22Rv1 (cell line): ENCODE measurements at regions not wholly inside any gene's neighbourhood (a gene's known extent, or its start where the extent isn't known, plus 50 kb on each side); places are given as distances from the start of the nearest gene placed in this dataset.

Source experiments
- H3K27ac ChIP-seq: fragments of 450-650 bp; 2 replicates; pipeline ENCODE4 v1.5.1; 2017
- ZFX ChIP-seq: fragments of 450-650 bp; IDR thresholded peaks from 2 replicates; pipeline ENCODE4 v1.6.1; 2017; ENCODE audit warnings: antibody characterized with exemption, borderline replicate concordance
- TF ChIP-seq, protein P1 (sequence below): fragments of 450-650 bp; IDR thresholded peaks from 2 replicates; pipeline ENCODE4 v1.5.1; 2017; ENCODE audit warnings: mild to moderate bottlenecking

DNA sequence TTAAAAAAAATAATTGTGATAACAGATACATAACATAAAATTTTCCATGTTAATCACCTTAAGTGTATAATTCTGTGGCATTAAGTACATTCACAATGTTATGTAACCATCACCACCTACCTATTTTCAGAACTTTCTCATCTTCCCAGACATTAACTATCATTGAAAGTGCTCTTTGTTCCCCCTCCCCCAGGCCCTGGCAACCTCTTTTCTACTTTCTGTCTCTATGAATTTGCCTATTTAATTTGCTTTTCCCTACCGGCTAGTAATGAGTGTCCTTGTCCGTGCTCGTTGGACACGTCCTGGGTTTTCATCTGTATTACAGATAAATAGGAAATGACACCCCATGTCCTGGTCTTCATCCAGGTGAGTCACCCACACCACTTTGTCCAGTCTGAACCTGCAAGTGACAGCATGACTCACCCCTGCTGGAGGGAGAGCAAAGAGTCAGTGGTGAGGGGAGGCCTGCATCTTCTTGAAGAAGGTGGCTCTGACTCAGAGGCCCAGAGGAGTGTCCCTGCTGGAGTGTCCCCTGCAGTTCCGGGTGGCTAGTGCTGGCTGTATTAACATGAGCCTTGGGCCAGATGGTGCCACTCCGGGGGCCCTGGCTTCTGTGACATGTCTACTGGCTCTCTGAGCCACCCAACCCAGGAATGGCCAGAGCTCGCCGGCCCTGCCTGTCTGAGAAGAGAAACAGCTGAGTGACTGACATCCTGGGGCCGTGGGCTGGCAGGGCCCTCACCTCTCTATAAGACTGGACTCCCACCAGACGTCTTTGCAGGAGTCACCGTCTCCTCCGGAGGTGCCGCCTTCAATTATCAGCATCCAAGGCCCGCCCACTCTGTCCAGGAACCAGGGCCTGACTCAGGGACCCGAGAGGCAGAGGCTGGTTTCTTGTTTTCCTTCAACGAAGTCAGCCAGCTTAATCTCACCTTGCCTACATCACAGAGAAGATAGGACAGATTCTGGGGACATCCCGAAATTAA is 503.2 kb upstream of the MKI67 start:
- no peak overlapping the region for H3K27ac ChIP-seq

DNA sequence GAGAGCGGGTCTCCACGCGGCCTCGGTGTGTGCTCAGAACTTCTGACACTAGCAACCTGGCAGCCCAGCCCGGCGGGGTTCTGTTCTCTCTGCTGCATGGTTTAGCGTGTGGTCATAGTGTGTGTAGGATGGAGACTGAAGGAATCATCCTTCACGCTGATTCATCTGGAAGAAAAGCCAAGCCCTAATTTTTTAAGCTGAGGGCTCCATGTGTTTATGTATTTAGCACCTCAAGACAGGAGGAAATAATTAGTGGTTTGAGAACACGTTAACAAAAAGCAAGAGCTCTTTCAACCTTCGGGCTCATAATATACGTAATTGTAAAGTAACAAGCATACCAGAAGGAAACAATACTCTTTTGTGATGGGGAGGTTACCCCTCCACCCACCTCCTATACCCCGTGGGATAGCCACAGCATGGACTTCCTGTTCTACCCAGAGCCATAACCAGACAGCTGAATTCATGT is 504.6 kb upstream of the MKI67 start:
- TF ChIP-seq ZFX = no peak
- TF ChIP-seq, protein P1, sequence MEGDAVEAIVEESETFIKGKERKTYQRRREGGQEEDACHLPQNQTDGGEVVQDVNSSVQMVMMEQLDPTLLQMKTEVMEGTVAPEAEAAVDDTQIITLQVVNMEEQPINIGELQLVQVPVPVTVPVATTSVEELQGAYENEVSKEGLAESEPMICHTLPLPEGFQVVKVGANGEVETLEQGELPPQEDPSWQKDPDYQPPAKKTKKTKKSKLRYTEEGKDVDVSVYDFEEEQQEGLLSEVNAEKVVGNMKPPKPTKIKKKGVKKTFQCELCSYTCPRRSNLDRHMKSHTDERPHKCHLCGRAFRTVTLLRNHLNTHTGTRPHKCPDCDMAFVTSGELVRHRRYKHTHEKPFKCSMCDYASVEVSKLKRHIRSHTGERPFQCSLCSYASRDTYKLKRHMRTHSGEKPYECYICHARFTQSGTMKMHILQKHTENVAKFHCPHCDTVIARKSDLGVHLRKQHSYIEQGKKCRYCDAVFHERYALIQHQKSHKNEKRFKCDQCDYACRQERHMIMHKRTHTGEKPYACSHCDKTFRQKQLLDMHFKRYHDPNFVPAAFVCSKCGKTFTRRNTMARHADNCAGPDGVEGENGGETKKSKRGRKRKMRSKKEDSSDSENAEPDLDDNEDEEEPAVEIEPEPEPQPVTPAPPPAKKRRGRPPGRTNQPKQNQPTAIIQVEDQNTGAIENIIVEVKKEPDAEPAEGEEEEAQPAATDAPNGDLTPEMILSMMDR = no peak
- no peak overlapping the region for H3K27ac ChIP-seq

More for the DNA sequence above, 503.2 kb upstream of the MKI67 start:
- TF ChIP-seq ZFX = no peak
- TF ChIP-seq, protein P1 = no peak

DNA sequence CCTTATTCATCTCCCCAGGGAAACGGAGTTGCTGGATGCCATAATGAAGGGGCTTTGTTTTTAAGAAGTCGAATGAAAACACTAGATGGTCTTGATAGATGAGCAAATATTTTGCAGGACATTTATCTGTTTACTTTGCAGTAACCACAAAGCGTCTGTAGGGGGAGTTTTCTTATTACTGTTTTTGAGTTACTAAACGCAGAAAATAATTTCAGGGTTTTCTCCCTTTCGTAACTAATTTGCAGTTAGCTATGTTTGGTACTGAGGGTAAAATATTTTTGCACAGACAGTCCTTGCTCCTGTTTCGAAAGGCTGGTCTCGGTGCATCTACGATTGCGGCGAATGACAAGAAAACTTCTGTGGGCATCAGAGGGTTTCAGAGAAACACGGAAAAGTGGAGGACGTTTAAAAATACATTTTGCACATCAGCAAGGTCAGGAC is 505.6 kb upstream of the MKI67 start:
- TF ChIP-seq, protein P1 = peak; percentile 70
- TF ChIP-seq ZFX = no peak
- H3K27ac ChIP-seq = no peak overlapping the region

DNA sequence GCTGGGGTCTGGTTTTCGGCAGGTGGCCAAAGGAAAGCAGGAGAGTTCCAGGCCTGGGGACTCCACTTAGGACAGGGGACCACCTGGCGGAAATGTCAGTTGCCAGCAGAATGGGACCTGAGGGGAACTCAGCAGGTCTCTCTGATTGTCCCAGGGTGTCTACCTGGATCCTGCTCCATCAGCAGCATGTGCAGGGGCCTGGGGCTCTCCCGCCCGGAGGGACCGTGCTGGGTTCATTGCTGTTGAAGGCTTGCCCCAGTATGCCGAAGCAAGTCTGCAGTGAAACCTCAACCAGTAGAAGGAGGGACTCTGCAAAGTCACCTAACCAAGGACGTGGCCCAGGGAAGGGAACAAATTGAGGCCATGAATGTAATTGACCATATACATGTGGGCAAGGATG is 506.5 kb upstream of the MKI67 start:
- TF ChIP-seq ZFX = no peak
- TF ChIP-seq, protein P1 = no peak
- no peak overlapping the region for H3K27ac ChIP-seq

DNA sequence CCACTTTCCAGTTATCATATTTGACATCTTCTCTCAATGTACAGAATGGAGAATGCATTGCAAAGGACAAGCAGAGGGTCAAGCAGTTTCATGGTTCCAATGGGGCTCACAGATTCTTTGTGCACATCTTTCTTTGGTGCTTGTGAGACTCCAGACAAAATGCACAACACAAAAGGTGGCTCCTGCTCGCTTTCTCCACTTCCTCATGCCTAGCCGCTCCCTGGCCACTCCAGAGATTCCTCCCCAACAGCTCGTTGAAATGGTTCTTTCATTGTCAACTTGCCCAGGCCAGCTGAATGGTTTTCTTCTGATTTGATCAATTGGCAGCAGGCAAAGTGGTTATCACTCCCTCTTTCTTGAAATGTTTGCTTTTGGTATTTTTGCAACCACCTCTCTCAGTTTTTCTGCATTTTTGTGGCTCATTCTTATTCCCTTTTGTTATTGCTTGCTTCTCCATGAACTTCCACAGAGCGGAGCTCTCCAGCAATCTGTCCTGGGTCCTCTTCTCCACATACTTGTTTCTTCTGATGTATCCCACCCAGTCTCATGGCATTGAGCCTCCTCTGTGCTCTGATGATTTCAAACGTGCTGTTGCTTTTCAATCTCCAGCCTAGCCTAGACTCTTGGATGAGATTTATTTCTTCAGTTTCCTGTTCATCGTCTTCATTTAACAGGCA is 507.8 kb upstream of the MKI67 start:
- TF ChIP-seq, protein P1 = peak; percentile 21; the same call in 1 of the 2 replicates
- no peak for TF ChIP-seq ZFX
- no peak overlapping the region for H3K27ac ChIP-seq

DNA sequence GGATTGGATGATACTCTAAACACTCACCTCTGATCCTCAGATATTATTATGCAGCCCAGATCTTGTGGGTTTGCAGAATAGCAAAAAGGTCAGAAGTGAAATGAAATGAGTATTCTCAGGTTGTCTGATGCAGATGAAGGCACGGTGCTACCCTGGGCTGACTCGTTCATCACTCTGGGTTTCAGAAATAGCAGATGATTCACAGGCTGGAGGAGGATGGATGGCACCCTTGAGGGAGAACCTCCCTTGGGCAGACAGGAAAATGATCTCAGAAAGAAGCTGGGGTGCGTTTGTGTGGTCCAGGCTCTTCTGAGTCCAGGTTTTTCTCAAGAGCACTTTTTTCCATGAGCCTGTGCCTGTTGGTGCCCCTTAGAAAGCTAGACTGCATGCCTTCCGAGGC is 515.8 kb upstream of the MKI67 start:
- H3K27ac ChIP-seq = no peak overlapping the region
- TF ChIP-seq, protein P1 = no peak
- TF ChIP-seq ZFX = no peak
